Left kidney (tissue), 1 donor: ENCODE measurements at regions not wholly inside any gene's neighbourhood (a gene's known extent, or its start where the extent isn't known, plus 50 kb on each side); places are given as distances from the start of the nearest gene placed in this dataset.
A peak's percentile ranks its signal among the peaks of the same experiment; 100 is the strongest.

Source experiments
- DNase-seq: peaks from one replicate; pipeline ENCODE4 v3.0.0-alpha.2; 2013

DNA sequence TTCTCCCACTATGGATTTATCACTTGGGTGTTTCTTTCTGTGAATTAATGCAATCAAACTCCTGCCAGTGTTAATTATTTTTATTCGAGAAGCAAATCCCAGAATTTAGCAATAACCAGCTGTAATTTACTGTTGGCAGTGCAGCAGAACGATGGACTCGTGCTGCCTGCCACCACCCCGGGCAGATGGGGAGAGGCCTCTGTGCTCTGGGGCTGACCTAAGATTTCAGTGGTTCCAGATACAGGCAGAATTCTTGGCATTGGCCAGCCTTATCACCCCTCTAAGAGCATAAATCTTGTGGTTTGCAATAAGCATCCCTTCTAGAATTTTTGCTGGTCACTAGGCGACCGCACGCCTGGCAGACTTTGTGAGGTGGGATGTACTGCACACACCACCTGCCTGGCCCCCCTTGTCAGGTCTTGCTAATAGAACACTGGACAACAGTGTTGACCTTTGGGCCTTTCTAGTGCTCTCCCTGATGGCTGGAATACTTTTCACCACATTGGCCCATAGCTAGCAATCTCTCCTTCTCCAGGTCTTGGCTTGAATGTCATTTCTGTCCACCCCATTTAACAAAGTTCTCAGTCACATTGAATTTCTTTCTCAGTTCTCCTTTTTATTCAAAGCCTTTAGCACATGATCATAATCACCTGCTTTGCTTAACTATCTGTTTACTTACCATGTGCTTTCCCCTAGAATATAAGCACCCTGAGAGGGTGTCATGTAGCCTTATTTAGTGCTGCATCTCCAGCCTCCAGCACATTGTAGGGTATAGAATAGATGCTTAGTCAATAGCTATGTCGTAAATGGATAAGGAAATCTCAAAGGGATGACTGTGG, 122.1 kb upstream of the DYNLRB2 start:
- DNase-seq: no peak

DNA sequence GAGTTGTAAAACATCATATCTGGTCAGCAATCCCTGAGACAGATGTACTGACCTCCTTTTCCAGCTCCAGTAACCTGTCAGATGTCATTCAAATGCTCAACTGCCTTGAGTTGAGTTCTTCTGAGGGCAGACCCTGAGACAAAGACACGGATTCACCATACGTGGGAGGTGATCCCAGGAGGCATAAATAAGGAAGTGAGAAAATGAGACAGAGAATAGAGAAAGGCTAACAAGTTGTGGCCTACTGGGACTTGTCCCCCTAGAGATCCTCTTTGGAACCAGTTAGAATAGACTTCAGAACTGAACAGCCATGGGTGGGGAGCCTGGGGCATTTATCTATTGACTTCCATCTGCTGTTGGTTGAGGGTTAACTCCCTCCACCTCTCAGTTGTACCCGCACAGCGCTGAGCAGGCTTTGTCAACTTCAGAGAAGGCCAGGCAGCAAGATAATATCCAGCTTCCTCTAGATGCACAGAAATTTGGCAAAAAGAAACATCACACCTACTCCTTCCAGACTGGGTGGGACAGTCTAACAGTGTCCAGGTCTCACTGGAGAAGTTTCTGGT, 123.0 kb upstream of the DYNLRB2 start:
- no peak for DNase-seq

DNA sequence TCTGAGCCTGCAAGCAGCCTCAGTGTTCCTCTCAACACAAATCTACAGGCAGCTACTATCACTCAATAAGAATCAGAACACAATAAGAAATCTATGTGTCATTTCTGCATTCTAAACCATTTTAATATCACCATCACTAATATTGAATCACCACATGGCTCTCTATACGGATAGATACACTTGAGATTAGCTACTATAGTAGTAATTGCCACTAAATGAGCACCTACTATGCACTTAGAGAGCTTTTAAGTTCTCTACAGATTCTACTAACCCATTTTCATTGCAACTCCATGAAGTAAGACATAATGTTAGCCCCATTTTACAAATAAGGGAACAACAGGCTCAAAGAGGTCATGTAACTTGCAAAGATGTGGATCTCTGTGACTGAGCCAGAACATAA, 132.8 kb upstream of the DYNLRB2 start:
- no peak for DNase-seq

DNA sequence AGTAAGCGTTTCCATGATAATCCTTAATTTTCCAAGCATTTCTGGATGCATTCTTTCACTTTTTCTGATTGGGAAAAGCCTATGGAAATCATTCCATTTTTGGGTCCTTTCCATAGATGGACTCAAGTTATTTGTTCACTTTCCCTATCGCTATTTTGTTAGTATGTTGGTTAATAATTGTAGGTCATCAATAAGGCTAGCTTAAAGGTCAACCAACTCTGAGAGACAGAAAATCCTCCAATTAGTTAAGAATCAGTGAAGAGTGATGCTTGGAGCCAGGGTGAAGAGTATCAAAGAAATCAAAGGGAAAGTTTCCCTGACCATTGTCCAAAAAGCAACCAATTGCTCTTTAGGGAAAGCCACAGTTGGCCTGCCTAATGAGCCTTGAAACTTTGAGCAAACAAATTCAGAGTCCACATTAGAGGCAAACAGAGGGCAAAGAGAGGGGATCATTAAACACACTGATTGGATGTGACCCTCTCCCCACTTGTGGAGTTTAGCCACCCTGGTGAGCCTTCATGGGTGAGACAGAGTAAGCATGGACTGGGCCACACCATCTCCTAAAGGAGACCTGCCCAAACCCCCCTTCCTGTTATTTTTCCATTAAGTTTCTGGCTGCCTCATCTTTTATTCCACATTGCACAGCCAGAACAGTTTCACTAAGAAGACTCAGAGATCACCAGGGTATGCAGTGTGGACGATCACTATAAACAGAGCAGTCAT, 133.4 kb upstream of the DYNLRB2 start:
- peak; percentile 66 for DNase-seq

DNA sequence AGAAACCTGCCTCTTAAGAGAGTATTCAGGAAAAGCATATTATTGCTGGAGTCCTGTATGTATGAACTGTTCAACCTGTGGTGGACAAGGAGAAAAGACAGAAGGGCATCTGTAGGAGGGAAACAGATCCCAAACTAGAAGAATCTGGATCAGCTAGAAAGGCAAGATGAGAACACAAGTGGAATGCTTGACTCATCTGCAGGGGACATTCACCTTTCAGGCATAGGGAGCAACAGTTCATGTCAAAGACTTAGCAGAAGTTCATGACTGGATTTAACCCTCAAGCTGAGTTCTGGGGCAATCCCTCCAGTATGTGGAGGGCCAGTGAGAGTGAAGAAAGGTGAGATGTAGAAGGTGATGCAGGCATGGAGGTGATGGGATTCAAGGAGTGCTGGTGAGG, 135.9 kb upstream of the DYNLRB2 start:
- no peak for DNase-seq

DNA sequence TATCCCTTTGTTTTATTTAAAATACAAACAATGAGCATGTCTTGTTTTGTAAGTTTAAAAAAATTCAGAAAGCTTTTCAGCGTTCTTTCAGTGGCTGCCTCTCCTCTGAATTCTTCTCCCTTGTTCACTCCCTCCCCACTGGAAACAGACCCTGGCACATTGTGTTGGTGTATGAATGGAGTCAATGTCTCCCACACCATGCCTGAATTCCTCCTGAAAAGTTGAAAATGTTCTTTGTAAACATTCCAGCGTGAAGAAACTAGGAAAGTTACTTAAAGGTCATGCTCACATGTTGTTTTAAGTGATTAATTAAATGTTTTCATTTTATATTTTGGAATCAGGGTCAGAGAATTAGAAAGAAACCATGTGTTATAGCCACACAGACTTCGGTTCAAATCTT, 136.9 kb upstream of the DYNLRB2 start:
- DNase-seq: no peak

DNA sequence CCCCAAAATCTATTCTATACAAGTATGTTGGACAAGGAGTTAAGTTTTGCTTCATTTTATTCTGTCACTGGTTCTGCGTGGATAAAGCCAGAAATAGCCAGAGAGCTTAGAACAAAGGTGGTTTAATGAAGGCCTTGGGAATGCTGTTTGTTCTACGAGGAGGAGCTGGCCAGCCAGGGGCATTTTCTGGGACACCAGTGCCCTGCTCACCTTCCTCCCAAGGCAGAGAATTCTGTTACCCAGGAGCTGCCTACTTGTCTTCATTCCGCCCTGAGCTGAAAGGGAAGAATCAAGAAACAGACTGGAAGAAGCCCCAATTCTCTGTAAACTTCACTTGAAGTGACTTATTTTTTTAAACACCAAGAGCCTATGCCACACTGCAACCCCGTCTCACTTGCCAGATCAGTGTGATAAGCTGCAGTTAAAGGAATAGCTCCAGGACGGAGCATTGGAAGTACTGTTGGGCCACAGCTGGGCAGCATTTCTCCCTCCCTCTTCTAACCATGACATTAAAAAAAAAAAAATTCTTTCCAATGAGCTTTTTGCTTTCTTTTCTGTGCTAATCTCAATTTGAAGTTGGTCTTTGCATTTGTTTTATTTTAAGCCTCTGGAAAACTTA, 149.8 kb upstream of the DYNLRB2 start:
- no peak for DNase-seq

DNA sequence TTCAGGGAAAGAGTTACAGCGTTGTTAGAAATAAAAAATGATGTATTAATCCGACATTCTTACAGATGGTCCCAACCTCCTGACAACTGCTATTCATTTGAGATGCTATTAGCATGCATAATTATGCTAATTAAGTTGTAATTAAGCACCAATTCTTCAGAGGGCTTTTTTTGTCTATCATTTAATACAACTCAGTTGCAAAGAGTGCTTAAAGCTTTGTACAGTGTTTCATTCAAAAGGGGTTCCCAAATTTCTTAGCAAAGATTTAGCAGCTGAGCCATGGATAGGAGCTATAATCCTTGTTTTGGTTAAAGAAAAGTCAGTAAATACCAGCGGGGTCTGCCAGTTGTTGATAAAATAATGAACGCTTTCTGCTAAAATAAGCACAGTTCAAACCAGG, 150.7 kb upstream of the DYNLRB2 start:
- DNase-seq: no peak

DNA sequence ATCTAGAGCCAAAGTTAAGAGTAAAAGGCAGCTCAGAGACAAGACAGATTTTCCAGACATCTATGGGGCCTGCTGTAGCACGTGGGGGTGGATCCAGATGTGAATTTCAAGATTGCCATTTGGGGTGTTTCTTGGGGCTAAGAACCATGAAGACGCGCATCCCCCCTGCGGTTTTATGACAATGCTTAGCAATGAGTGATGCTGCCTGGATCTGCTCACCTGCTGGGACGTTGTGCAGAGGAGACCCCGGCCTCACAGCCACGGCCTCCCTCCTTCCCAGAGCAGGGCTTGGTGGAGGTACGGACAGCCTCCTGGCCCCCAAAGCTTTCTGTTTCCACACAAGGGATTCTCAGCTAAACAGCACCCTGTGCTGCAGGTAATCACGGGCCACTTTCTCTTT, 151.5 kb upstream of the DYNLRB2 start:
- DNase-seq: no peak

DNA sequence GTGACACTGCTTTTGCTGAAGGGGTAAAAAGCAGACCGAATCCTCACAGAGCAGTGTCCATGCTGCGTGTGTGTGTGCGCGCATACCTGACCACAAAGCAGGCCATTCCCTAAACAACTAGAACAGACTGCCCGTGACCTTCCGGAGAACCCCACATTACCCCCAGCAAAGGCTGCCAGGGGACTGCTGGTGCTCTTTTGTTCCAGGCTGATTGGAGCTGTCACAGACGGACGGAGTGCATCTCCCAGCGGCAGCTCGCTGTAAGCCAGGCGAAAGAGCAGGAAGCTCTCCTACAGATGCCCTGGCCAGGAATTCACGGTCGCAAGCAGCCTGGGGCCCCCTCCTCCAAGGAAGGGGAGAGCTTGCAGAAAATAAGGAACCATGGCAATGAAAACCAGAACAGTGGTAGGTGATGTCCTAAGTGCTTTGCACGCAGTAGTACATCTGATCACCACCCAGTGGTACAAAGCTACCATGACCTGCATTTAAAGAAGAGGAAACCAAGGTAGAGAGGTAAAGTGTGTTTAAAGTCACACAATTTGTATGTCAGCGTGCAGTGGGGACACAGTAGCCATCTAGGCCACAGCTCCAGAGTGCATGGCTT, 153.4 kb upstream of the DYNLRB2 start:
- no peak for DNase-seq

DNA sequence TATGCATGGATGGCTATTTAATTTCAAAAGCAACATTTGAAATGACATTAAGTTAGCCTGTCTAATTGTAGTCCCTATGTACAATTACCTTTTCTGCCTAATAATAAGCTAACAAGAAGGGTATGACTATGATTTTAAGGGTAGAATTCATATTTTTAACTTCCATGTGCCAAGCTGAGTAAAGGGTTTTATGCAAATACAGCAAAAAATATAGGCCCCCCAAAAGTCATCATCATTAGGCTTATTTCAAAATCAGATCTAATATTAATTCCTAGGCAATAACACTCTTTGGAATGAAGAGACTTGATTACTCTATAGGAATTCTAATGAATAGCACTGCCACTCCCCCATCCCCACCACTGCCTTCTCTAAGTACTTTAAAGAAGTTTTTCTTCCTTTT, 155.9 kb upstream of the DYNLRB2 start:
- no peak for DNase-seq

DNA sequence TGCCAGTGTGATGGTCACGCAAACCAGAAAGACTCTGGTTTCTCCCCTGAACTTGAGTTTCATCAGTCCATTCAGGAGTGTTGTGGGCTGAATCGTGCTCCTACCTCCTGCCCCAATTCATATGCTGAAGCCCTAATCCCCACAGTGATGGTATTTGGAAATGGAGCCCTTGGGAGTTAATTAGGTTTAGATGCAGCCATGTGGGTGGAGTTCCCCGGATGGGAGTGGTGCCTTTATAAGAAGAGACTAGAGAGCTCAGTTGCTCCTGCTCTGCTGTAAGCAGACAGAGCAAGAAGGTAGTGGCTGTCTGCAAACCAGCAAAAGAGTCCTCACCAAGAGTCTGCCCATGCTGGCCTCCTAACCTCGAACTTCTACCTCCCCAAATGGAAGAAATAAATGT, 160.3 kb upstream of the DYNLRB2 start:
- DNase-seq: no peak

DNA sequence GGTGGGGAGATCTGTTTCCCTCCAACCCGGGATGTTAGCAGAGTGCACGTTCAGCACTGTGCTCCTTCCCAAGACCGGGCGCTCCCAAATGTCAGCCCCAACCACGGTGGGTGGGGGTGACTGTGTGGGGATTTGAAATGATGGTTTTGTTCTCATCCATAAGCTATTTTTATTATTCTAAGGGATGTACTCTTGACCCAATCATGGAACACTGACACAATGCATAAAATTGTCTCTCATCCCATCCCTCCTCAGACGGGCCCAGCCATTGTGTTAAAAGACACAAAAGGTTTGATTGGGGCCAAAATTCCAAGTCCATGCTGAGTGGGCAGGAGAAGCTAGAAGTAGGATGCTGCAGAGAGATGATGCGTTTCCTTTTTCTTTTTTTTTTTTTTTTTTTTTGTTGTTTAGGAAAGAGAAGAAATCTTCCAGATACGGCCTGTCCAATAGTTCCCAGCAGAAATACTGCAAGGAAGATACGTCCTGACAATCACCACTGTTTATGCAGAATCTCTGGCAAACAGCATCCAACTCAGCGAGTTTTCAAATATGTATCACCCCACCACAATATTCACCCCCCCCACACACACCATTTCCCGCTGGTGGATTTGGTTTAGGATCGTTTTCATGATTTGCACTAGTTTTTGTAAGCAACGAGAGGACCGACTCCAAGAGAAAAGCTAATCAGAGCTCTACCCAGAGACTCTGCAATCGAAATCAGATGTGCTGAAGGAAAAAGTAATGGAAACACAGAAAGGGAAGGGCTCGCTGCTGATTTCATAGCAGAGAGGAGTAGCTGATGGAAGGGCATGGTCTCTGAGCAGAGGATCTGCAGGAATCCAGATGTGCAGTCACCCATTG, 163.5 kb upstream of the DYNLRB2 start:
- DNase-seq: no peak

DNA sequence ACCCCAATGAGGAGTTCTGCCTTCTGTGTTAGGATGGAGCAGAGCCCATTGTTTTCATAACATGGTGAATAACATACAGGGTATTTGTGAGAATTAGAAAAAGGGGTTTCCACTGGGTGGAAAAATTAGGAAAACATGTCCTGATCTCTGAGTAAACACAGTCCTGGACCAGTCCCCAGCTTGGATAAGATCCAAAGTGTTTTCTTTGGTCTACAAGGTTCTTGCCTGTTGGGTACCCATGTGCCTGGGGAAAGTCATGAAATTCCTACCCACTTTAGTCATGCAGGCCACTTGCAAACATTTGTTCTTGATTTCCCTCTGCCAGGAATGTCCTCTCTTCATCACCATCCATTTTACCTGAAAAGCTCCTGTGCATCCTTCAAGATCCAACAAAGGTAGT, 164.8 kb upstream of the DYNLRB2 start:
- no peak for DNase-seq

DNA sequence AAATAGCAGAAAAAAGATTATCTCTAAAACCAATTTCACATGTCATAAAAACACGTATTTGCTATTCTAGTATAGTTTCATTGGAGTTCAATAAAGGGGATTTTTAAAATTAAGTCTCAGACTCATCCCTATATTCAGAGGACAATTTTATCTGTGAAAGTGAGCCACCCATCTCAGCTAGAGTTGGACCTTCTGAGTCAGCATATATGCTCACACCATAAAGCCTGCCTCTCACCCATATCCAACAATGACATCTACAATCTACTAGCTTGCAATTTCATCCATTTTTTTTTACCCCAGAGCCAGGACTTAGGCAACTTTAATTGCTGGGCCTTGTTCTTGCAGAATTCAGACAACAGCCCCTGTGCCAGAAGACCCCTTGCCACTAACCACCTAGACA, 165.3 kb upstream of the DYNLRB2 start:
- DNase-seq: no peak

DNA sequence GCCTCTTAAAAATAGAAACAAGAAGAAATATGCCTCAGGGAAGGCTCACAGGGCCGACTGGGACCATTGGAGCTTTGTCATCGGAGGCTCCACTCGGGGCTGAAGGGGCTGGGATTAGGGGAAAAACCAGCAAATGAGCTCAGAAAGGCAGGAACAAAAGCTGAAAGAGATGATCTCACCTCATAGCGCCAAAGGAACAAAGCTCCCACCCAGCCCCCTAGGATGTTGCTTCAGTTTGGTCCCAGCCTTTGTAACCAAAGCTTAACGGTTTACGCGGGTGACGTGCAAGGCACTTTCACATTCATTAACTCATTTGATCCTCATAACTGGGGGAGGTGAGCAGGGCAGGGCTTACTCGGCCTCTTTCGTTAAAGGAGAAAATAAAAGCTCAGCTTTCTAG, 168.5 kb upstream of the DYNLRB2 start:
- DNase-seq: no peak

DNA sequence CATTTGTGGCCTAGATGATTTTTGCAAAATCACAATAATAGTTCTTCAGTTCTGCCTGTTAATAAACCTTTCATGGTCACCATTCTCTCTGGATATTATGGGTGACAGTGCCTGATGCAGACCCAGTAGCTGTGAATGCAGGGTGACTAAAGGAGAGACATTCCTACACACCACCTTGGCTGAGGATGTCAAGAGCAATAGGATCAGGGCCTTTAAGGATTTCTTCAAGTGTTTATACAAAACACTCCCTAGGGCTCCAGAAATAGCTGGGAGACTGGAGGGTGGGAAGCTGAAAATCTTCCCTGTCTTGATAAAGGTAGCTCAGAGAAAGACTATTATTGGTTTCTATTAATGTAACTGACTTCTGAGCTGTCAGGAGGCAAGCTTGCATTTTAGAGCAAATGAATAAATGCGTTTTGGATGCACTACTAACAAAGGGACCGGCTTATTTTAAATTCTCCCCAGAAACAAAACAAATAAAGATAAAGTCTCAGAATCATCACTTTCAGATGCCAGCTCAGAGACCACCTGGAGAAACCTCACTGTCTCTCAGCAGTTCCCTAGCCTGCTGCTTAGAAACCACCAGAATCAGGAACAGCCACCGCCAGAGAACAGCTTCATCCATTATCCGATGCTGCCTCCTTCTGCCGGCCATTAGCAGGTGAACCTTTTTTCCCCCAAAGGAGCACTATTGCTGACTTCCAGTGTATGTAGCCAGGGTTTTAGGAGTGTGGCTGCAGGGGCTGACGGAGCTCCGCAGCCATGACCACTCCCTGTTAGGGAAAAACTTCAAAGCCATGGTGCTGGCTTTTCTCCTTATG, 171.4 kb upstream of the DYNLRB2 start:
- peak; percentile 61 for DNase-seq

DNA sequence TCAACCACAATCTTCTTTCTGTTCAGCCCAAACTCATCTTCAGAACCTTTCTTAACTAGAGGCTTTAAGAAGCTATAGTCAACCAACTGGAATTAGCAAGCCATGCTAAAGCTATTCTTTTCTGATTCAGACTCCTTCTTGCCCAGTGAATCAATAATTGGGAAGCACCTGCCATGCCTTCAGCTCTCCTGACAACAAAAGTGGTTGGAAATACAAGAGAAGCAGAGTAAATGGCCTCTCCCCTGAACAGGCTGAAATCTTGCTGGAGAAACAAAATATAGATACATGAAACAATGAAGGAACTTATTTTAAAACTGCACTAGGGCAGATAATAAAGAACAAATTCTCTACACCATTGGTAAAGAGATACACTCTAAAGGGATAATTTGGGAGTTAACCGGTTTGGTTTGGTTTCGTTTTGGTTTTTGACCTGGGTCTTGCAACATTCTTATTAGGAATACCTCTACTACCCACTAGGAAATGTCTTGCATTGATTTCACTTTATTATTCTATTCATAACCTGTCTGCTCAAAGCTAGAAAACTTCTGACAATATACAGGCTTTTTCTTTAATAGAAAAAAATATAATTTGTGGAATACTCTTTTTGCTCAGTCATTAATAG, 173.6 kb upstream of the DYNLRB2 start:
- no peak for DNase-seq

DNA sequence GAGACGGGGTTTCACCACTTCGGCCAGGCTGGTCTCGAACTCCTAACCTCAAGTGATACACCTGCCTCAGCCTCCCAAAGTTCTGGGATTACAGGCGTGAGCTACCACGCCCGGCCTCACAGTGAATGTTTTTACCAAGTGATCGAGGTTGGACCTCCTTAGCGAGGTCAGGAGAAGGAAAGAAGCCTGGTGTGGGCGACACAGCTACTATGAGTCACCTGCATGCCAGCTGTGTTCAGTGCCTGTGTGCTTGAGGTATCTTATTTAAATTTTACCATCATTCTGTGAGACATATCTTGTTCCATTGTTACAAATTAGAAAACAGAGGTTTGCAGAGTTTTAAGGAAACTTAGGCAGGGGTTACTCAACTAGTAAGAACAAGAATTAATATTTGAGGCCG, 174.8 kb upstream of the DYNLRB2 start:
- DNase-seq: no peak

DNA sequence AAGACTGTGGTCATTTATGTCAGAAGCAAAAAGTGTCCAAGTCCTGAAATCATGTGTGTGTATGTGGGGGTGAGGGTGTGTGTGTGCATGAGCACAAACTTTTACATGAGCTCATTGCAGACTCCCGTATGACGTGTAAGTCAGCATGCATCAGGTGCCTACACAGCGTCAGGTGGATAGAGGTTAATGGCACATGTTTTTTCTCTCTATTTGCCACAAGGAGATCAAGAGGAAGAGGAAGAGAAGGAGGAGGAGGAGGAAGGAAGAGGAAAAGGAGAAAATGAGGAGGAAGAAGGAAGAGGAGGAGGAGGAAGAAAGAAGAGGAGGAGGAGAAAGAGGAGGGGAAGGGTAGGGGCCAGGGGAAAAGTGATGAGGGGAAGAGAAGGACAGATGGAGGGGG, 178.0 kb upstream of the DYNLRB2 start:
- DNase-seq: no peak
